Esophagus muscularis mucosa (tissue), 4 donors: ENCODE measurements at regions not wholly inside any gene's neighbourhood (a gene's known extent, or its start where the extent isn't known, plus 50 kb on each side); places are given as distances from the start of the nearest gene placed in this dataset.
"Not testable (repeated sequence)": the region's sequence is repeated elsewhere in the genome, so short reads cannot be mapped to it uniquely, and the experiment has no call there.

Source experiments
- DNase-seq: peaks from one replicate; pipeline ENCODE4 v3.0.0-alpha.2; 2017; ENCODE audit errors: extremely low spot score
- H3K27ac ChIP-seq, 4 donors: fragments of 200-600 bp; sonication (generic); replicated peaks in 1 of 4; 1 replicate in 3 of 4; 2 replicates in 1 of 4; pipeline ENCODE4 v1.5.1; 2016 to 2019; ENCODE audit warnings: mild to moderate bottlenecking in 1 of 4
- H3K27me3 ChIP-seq, 4 donors: fragments of 200-600 bp; sonication (generic); one replicate each; pipeline versions ENCODE4 v1.5.1 to v1.6.0; 2016 to 2019
- H3K36me3 ChIP-seq, 4 donors: fragments of 200-600 bp; sonication (generic); one replicate each; pipeline ENCODE4 v1.5.1; 2016 to 2019
- H3K4me1 ChIP-seq, 4 donors: fragments of 200-600 bp; sonication (generic); one replicate each; pipeline ENCODE4 v1.5.1; 2016 to 2019
- H3K4me3 ChIP-seq, 4 donors: fragments of 200-600 bp; sonication (generic); 1 replicate in 2 of 4; 2 replicates in 2 of 4; pipeline ENCODE4 v1.5.1; 2016 to 2019; ENCODE audit warnings: mild to moderate bottlenecking in 4 of 4, moderate library complexity in 1 of 4
- H3K9me3 ChIP-seq, 4 donors: fragments of 200-600 bp; sonication (generic); 1 replicate in 3 of 4; 2 replicates in 1 of 4; pipeline ENCODE4 v1.5.1; 2016 to 2019
- CTCF ChIP-seq, 3 experiments: fragments of 200-600 bp in 2 of 3; fragments of 450-650 bp in 1 of 3; sonication (generic) in 2 of 3; IDR thresholded peaks; one replicate each; pipeline ENCODE4 v1.5.1; 2017 to 2019; ENCODE audit warnings: antibody characterized with exemption in 3 of 3, mild to moderate bottlenecking in 2 of 3, moderate library complexity in 1 of 3
- EP300 ChIP-seq: sonication (generic); formaldehyde crosslinking; IDR thresholded peaks from one replicate; pipeline ENCODE4 v1.6.1; 2017; ENCODE audit warnings: antibody characterized with exemption
- POLR2A ChIP-seq: fragments of 450-650 bp; IDR thresholded peaks from one replicate; pipeline ENCODE4 v1.6.1; 2017; ENCODE audit warnings: antibody characterized with exemption, moderate library complexity, mild to moderate bottlenecking, low read depth
- POLR2AphosphoS5 ChIP-seq, 2 donors: sonication (generic); formaldehyde crosslinking; IDR thresholded peaks; one replicate each; pipeline ENCODE4 v1.6.1; 2017; ENCODE audit warnings: antibody characterized with exemption in 2 of 2
- WGBS: methylation state at CpG from one replicate; pipeline ENCODE4 v1.1.5; 2018; 5-methylcytosine and 5-hydroxymethylcytosine counted together
- intact Hi-C: fragments of 100-400 bp; cut with DNase I; formaldehyde crosslinking; loops from one replicate; pipeline ENCODE4 v1.15.1; 2023

GRCh38 chr7:45267262-45267661 is 109.7 kb downstream of the RAMP3 start:
- intact Hi-C loops, result no loop called here
- no peak for TF ChIP-seq POLR2A
- no peak for TF ChIP-seq EP300
- no peak for TF ChIP-seq POLR2AphosphoS5 (IDR thresholded peaks at IDR 0.05)
- TF ChIP-seq CTCF (IDR thresholded peaks at IDR 0.05), result no peak
- 58% methylated on average over 9 of the region's 9 CpGs for WGBS
- Histone ChIP-seq H3K36me3 (no peaks in the 10 kb centered on the region), H3K9me3 (no peaks in the 10 kb centered on the region), H3K4me1 (no peaks in the 10 kb centered on the region), H3K27ac (no peak overlapping the region), H3K27me3 (peaks cover 0 to 32% (median 0%) of the 10 kb centered on the region in 4 donors), H3K4me3 (no peak overlapping the region)
- no peak for DNase-seq

GRCh38 chr7:45268013-45268412 is 110.4 kb downstream of the RAMP3 start:
- DNase-seq, result no peak
- Histone ChIP-seq H3K36me3 (no peaks in the 10 kb centered on the region), H3K9me3 (no peaks in the 10 kb centered on the region), H3K27ac (no peak overlapping the region), H3K4me1 (no peaks in the 10 kb centered on the region), H3K27me3 (peaks cover 0 to 32% (median 0%) of the 10 kb centered on the region in 4 donors), H3K4me3 (no peak overlapping the region)
- WGBS, result 64% methylated on average over 3 of the region's 3 CpGs
- TF ChIP-seq EP300 (no peak), POLR2AphosphoS5 (IDR thresholded peaks at IDR 0.05) (no peak), POLR2A (no peak), CTCF (IDR thresholded peaks at IDR 0.05) (no peak)
- intact Hi-C loops, result no loop called here

- H3K36me3 ChIP-seq, result no peaks in the 10 kb centered on the region
- intact Hi-C loops, result no loop called here
- no peaks in the 10 kb centered on the region for H3K4me1 ChIP-seq
- H3K27me3 ChIP-seq, result peaks cover 0 to 32% (median 0%) of the 10 kb centered on the region in 4 donors
- DNase-seq, result no peak
- WGBS, result 84% methylated on average over 2 of the region's 2 CpGs
- H3K4me3 ChIP-seq, result no peak overlapping the region
- H3K27ac ChIP-seq, result no peak overlapping the region
- H3K9me3 ChIP-seq, result no peaks in the 10 kb centered on the region
- TF ChIP-seq POLR2AphosphoS5 (IDR thresholded peaks at IDR 0.05) (no peak), POLR2A (no peak), CTCF (IDR thresholded peaks at IDR 0.05) (no peak), EP300 (no peak)
Observed at GRCh38 chr7:45269192-45269591, 111.6 kb downstream of the RAMP3 start.

GRCh38 chr7:45278763-45279398 is 121.3 kb downstream of the RAMP3 start:
- WGBS, result 83% methylated on average over 4 of the region's 4 CpGs
- H3K4me1 ChIP-seq, result no peaks in the 10 kb centered on the region
- H3K4me3 ChIP-seq, result no peak overlapping the region
- no peaks in the 10 kb centered on the region for H3K9me3 ChIP-seq
- no peak overlapping the region for H3K27ac ChIP-seq
- intact Hi-C loops, result no loop called here
- DNase-seq, result no peak
- H3K27me3 ChIP-seq, result peaks cover 0 to 5% (median 0%) of the 10 kb centered on the region in 4 donors
- H3K36me3 ChIP-seq, result no peaks in the 10 kb centered on the region
- TF ChIP-seq CTCF (IDR thresholded peaks at IDR 0.05) (no peak), POLR2A (no peak), EP300 (no peak), POLR2AphosphoS5 (IDR thresholded peaks at IDR 0.05) (no peak)

- H3K36me3 ChIP-seq, intact Hi-C loops, H3K4me3 ChIP-seq, H3K27ac ChIP-seq, H3K9me3 ChIP-seq, DNase-seq, H3K27me3 ChIP-seq: not testable (repeated sequence)
- H3K4me1 ChIP-seq, result peaks cover 0 to 14% (median 0%) of the 10 kb centered on the region in 4 donors
Observed at GRCh38 chr7:45289611-45290010, 132.0 kb downstream of the RAMP3 start.
